IMR-90 (cell line): ENCODE measurements at regions not wholly inside any gene's neighbourhood (a gene's known extent, or its start where the extent isn't known, plus 50 kb on each side); places are given as distances from the start of the nearest gene placed in this dataset.

Experiments
- CEBPB ChIP-seq: IDR thresholded peaks from 2 replicates; pipeline ENCODE4 v1.6.1; 2012; ENCODE audit warnings: low read depth, low read length, improper control_type of control experiment
- CHD1 ChIP-seq: IDR thresholded peaks from 2 replicates; pipeline ENCODE4 v1.6.1; 2012; ENCODE audit warnings: low read depth, low read length, improper control_type of control experiment
- MAZ ChIP-seq: IDR thresholded peaks from 2 replicates; pipeline ENCODE4 v1.6.1; 2012; ENCODE audit warnings: low read depth, mild to moderate bottlenecking, low read length, improper control_type of control experiment, moderate library complexity, borderline replicate concordance
- NFE2L2 ChIP-seq: fragments of 150-350 bp; IDR thresholded peaks from 2 replicates; pipeline ENCODE4 v1.6.1; 2016; ENCODE audit warnings: low read depth, mild to moderate bottlenecking, low read length
- POLR2A ChIP-seq: IDR thresholded peaks from 2 replicates; pipeline ENCODE4 v1.6.1; 2012; ENCODE audit warnings: mild to moderate bottlenecking, low read depth, low read length
- RAD21 ChIP-seq: IDR thresholded peaks from 2 replicates; pipeline ENCODE4 v1.6.1; 2012; ENCODE audit warnings: low read length, improper control_type of control experiment
- RCOR1 ChIP-seq: IDR thresholded peaks from 2 replicates; pipeline ENCODE4 v1.6.1; 2012; ENCODE audit warnings: mild to moderate bottlenecking, low read length, improper control_type of control experiment; ENCODE audit not compliant: insufficient replicate concordance
- RFX5 ChIP-seq: IDR thresholded peaks from 2 replicates; pipeline ENCODE4 v1.8.0; 2012; ENCODE audit warnings: low read depth, mild to moderate bottlenecking, low read length, moderate library complexity
- TF ChIP-seq, protein P1 (sequence below): conservative IDR thresholded peaks from 2 replicates; pipeline ENCODE4 v1.5.1; 2012; ENCODE audit warnings: mild to moderate bottlenecking, low read depth, low read length, improper control_type of control experiment
- TF ChIP-seq, protein P2 (sequence below): fragments of 150-350 bp; IDR thresholded peaks from 2 replicates; pipeline ENCODE4 v1.6.1; 2017; ENCODE audit warnings: mild to moderate bottlenecking, antibody characterized with exemption, low read length, low read depth

DNA sequence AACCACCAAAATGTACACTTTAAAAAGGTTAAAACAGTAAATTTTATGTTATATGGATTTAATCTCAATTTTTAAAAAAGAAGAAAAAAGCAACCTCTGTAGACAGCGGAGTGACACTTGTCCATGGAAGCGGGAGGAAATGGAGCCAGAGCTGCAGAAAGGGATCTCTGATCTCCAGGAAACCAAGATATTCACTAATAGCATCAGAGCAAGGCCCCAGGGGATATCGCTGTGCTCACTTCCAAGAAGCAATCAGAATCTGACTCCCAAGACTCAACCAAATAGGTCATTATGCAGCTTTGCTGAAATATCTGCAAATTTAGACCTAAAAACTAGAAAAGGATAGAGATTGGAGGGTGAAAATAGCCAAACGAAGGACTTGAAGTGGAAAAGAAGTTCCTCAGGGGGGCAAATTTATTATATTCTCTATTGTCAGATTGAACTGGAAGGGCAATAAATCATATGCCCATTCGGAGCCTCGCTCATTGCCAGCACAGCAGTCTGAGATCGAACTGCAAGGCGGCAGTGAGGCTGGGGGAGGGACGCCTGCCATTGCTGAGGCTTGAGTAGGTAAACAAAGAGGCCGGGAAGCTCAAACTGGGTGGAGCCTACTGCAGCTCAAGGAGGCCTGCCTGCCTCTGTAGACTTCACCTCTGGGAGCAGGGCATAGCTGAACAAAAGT, 62.0 kb upstream of the ATP2C1 start:
- TF ChIP-seq POLR2A (no peak), RFX5 (no peak), MAZ (no peak), NFE2L2 (no peak), RCOR1 (no peak), CHD1 (no peak), CEBPB (no peak), RAD21 (no peak)
- TF ChIP-seq, protein P1, sequence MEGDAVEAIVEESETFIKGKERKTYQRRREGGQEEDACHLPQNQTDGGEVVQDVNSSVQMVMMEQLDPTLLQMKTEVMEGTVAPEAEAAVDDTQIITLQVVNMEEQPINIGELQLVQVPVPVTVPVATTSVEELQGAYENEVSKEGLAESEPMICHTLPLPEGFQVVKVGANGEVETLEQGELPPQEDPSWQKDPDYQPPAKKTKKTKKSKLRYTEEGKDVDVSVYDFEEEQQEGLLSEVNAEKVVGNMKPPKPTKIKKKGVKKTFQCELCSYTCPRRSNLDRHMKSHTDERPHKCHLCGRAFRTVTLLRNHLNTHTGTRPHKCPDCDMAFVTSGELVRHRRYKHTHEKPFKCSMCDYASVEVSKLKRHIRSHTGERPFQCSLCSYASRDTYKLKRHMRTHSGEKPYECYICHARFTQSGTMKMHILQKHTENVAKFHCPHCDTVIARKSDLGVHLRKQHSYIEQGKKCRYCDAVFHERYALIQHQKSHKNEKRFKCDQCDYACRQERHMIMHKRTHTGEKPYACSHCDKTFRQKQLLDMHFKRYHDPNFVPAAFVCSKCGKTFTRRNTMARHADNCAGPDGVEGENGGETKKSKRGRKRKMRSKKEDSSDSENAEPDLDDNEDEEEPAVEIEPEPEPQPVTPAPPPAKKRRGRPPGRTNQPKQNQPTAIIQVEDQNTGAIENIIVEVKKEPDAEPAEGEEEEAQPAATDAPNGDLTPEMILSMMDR: no peak
- TF ChIP-seq, protein P2, sequence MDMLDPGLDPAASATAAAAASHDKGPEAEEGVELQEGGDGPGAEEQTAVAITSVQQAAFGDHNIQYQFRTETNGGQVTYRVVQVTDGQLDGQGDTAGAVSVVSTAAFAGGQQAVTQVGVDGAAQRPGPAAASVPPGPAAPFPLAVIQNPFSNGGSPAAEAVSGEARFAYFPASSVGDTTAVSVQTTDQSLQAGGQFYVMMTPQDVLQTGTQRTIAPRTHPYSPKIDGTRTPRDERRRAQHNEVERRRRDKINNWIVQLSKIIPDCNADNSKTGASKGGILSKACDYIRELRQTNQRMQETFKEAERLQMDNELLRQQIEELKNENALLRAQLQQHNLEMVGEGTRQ: no peak
